Forelimb muscle (tissue), 1 donor: ENCODE measurements at regions not wholly inside any gene's neighbourhood (a gene's known extent, or its start where the extent isn't known, plus 50 kb on each side); places are given as distances from the start of the nearest gene placed in this dataset.

Source experiments
- DNase-seq: peaks from one replicate; pipeline ENCODE4 v3.0.0-alpha.2; 2013; ENCODE audit warnings: low read depth

DNA sequence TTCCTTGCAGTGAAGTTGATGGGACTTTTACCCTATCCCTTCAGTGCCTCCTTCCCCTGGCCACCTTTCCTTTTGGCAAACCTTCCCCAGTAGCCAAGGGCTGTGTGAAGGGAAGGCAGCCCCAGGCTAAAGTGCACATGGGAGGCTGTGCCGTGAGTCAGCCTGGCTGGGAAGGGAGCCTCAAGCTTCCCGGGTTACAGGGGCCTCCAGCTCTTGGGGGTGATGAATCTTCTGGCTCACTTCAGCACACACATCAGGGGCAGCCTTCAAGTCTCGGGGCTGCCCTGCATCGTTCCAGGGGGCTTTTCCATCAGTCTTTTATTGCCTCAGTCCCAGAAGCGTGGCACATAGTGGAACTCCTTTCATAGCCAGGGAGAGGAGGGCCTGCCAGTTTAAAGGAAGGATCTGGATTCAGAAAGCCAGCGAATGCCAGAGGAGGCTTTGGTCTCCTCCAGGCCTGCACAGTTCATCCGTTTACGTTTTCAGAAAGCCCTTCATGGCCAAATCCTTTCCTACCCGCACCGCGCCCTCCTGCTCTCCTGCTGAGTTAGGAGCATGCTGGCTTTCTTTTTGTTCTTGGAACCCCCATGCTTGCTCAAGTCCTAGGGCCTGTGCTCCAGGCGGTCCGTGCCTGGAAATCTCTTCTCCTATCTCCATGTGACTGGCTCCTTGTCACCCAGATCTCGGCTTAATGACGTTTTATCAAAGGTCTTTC lies 134.8 kb upstream of the KLF4 start:
- no peak for DNase-seq

DNA sequence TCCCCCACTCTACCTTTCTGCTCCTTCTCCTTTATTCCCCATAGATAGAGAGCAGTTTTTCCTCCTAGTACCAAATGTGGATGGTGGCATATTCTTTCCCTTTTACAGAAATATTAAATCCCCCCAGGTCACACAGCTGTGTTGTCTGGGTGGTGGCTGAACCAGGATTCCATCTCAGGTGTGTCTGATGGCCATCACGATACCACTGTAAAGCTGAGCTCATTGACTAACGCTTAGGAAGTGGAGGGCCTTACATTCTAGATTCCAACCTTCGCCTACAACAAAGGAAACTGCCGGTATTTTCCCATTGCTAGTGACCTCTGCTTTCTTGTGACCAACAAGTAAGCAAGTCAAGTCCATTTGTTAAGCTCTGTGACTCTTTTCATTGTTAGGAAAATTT lies 131.9 kb upstream of the KLF4 start:
- DNase-seq = no peak

DNA sequence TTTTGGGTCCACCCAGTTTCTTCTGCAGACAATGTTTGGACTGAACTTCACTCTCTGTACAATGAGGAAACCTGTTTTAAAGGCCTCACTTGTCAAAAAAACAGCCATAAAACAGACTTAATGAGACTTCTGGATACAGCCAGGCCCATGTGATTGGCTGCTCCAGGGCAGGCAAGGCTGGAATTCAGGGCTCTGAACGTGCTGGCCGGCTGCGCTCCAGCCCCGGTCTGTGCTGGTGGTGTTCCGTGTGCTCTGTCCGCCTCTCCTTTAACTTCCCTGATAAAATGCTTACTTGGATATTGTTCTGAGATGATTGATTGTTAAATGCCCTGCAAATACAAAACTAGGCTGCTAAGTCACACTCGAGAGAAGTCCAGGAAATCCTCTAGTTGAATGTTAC lies 131.2 kb upstream of the KLF4 start:
- DNase-seq = no peak

DNA sequence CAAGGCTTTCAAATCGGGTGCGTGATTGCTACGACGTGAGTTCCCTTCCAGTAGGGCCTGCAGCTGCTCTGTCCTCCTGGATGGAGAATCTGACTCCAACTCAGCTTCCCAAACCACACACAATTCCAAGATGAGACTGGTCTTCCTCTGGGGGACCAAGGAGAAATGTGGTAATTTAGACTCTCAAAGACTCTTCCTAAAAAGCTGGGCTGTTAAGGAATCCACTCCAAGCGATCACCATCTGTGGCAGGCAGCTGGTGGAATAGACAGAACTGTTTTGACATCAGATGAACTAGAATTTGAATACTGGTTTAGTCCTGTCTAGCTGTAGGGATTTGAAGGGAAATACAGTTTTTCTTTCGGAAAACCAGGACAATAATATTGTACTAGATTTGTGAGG lies 130.7 kb upstream of the KLF4 start:
- DNase-seq = no peak

DNA sequence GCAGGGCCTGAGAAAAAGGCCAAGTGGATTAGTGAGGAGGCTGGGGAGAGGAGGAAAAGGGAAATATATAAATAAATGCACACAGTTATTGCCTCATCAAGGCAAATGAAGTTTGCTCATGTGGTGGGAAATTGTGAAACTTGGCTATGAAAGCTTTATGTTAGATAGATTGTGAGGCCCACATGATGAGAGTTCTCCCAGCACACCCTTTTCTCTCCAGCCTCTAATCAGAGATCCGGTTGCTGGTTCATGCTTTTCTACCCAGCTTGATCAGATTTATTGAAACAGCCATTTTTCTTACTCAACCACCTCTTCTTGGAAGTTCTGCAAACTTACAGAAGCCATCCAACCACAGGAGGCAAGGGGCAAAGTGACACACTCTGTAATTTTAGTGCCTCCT lies 125.8 kb upstream of the KLF4 start:
- DNase-seq = no peak

DNA sequence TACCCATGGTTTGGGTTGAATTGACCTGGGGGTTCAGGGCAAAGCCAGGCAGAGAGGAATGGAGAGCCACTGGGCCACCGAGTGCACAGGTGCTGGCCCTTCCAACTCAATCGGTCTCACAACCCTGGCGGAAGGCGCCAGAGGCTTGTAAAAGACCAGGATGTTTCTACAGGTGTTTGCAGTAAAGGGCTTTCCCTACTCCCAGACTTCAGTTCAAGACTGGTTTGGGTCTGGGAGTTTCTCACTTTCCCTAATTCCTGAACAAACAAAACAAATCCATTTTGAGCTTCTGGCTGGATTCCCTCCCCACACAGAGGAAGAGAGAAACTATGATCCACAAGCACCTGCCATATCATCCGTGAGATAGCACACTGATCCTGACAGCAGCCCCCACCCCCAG lies 125.2 kb upstream of the KLF4 start:
- no peak for DNase-seq

DNA sequence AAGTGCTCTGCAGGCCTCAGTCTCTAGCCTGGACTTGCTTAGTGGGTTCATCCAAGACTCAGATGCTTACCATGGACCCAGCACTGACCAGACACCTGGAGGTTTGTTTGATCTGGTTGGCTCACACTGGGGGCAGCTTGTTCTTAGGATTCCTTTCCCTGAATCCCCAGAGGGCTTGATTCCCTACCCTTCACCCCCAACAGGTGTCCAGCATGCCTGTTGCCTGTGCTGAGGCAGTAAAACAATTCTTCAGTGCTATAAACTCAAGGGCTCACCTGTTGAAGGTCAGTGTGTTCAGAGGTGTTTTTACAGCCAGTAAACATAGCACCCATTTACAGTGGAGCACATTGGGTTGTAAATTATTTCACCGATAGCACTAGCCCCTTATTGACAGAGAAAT lies 123.8 kb upstream of the KLF4 start:
- DNase-seq = no peak

DNA sequence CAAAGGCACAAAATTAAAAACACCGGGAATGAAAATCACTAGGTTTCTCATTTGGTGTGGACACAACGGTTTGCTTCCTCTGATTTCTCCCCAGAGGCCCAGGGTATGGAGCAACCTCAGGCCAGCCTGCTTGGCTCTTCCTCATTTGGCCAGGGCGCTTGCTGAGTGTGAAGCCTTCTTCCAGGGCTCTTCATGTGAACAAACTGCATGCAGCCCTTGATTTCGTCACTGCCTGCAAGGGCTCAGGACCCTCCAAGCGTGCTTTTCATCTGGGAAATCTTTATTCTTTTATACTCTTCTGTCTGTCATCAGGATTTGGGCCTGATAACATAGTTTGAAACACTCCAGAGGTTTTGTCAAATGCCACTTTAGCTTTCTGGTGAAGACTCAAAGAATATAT lies 122.6 kb upstream of the KLF4 start:
- no peak for DNase-seq

DNA sequence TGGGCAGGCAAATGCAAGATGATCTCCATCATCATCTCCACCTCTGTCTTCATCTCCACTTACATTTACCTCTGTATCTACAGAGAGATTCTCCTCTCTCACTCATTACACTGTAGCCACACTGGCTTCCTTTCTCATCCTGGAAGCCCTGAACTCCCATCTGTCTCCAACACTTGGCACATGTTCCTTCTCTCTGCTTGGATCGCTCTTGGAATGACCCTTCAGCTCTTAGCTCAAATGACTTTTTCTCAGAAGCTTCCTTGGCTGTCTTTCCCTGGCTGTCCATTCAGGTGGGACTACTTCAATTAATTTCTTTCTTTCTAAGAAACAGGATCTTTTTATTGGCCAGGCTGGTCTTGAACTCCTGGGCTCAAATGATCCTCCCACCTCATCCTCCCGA lies 120.0 kb upstream of the KLF4 start:
- no peak for DNase-seq

DNA sequence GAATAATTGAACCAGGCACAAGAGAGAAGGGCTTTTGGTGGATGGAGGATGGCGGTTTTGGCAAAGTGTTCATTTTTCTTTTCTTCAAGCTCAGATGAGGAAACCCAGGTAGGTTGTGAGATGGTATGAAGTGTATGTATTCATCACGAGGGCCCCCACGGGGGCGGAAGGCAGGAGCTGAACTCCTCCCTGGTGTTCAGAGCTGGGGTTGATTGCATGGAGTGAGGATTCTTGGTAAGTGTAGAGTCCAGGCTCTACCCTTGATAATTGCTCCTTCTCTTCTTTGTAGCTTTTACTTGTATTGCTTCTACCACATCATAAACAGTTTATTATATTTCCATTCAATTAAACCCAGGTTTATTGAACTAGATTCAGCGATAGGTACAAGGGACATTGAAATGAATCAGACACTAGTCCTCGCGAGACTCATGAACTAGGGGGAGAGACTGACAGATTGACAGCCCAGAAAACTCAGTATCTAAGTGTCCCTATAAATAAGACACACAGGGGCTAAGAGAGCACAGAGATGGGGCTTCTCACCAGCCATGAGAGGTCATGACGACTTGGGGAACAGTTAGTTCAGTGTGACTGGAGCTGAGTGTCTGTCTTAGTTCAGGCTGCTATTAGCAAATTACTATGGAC lies 116.7 kb upstream of the KLF4 start:
- no peak for DNase-seq

DNA sequence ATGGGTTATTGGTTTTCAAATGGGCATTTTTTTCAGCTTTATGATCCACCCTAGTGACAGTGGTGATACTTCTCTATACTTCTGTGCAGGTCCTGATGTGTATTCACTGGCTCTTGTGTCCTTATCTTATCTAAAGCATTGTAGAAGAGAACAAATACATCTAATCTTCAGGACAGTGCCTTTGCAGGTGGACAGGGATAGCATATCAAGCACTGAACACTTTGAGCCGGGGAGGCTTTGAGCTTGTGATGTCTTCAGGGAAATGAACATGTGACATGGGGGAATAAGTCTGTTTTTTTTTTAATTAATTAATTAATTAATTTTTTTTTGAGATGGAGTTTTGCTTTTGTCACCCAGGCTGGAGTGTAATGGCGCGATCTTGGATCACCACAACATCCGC lies 115.5 kb upstream of the KLF4 start:
- no peak for DNase-seq

DNA sequence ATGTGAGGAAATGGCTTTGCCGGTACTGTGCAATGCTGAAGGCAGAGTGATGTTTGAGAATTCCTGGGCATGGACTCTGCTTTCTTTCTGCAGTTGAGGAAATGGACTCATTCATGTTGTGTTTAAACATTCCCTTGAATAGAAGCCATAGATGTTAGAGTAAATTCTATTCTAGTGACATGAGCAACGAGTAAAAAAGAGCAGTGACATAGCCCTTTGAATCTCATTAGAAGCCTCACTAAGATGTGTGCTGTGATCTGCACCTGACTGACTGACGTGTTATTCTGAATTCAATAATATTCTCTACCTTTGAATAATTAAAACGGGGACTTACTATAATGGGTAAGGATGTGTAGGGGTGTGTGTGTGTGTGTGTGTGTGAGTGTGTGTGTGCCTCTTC lies 113.7 kb upstream of the KLF4 start:
- no peak for DNase-seq

DNA sequence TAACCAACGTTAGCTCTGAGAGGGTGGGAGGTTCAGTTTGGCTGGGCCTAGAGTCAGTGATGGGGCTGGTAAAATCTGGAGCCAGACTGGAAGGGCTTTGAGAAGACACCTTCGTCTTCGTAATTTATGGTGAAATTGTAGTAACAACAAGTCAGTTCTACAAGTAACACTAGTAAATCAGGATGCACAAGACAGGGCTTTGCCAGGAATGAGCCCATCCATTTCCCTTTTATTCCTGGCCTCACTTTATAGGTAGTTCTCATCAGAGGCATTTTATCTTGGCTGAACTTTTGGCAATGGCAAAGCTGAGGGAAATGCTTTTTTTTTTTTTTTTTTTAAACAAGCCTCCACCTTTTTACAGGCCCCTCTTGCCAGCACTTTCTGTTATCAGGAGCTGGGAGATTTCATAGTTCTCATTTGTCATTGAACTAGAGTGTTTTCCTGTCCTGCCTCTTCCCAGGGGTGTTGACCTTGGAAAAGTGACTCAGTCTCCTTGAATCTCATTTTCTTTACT lies 110.5 kb upstream of the KLF4 start:
- no peak for DNase-seq

DNA sequence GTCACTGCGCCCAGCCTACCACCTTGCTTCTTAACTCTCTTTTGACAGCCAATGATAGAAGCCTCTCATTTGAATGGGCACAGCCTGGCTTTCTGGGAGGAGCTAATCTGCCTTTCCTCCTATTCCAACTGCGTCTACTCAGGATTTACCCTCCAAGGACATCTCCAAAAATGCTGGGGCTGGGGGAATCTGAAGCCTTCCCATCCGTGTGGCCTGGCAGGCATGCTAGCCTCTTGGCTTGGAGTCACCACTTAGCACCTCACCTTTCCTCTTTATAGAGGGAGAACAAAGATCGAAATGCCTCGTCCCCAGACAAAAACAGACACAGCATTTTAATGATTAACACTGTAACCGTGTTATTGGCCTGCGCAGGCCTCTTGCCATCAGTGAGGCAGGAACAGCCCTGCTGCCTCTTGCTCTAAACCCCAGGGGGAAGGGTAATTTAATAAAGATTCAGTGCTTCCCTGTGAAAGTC lies 108.2 kb upstream of the KLF4 start:
- no peak for DNase-seq

DNA sequence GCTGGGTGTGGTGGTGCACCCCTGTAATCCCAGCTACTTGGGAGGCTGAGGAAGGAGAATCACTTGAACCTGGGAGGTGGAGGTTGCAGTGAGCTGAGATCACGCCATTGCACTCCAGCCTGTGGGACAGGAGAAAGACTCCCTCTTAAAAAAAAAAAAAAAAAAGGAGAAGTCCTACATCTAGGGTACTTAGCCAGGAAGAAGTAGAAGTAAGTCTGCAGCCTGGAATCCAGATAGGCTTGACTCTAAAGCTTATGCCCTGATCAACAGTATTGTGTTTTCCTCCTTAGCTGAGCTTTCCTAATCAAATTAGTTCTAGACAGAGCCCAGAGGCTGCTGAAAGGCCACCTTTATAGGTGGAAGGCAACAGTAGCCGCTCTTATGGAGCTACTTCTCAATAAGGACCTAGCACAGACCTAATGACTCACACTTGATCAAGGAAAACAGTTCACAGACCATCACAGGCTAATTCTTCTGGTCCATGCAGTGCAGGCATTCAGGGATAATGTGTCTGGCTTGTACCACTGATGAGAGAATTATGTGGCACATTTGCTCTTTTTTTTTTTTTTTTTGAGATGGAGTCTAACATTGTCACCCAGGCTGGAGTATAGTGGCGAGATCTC lies 105.5 kb upstream of the KLF4 start:
- DNase-seq = no peak

DNA sequence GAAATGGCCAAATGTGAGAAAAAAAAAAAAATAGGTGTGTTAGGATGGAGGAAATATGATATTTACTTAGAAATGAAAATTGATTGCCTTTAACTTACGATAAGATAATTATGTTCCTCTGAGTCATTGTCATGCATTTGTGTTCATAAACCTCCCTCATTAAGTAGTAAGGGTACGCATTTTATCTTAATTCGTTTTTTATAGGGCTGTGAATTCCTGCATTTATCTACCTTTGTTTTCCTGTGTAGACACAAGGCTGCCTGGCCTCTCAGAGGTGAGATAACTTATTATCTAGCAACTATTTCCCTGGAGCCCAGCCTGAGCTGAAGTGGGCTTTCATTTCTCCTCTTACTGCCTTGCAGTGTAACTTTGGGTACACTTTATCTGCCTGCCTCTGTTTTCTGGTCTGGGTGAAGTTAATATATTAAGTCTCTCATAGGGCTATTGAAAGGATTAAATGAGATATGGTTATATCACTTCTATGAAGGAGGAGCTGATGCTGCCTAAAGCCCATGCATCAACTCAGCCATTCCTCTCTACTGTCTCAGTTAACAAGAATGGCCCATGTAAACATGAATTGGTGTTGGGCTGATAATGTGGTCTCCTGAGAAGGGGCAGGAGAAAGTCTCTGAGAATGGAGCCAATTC lies 103.8 kb upstream of the KLF4 start:
- DNase-seq = no peak

DNA sequence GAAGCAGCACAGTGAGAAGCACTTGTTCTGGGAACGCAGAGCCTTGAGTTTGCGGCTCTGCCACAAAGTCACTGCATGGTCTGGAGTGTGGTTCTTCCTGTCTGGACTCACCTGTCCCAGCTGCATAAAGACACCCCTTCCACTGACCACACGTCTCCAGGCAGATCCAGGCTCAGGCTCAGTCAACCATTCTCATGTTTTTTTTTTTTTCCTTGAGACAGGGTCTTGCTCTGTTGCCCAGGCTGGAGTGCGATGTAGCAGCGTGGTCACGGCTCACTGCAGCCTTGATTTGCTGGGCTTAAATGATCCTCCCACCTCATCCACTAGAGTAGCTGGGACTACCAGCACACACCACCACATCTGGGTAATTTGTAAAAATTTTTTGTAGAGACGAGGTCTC lies 102.9 kb upstream of the KLF4 start:
- DNase-seq = no peak

DNA sequence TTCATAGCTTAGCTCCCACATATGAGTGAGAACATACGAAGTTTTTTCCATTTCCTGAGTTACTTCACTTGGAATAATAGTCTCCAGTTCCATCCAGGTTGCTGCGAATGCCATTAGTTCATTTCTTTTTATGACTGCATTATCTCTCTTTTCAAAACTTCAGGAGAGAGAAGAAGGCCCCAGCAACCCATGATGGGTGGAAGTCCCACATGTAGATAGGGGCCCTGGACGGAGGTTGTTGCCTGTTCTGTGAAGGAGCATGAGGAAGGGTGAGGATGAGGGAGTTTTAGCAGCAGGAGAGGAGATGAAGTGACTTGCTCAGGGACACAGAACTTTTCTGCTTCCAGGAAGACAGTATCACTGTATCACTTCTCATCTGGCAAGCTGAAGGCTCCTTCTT lies 102.2 kb upstream of the KLF4 start:
- DNase-seq = no peak

DNA sequence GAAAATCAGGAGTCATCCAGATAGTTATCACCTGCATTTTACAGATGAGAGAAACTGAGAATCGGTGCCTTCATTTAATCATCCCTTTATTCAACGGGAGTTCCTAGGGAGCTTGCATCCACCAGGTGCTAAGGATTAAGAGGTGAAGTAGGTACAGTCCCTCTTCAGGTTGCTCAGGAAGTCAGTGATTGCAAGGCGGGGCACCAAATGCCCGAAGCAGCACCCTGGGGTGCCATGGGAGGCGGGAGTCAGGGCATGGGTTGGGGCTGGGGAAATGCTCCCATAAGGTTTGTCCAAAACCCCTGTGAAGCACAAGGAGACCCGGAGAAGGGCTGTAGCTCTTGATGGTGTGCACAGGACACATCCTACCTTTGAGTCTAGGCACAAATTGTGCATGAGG lies 98.8 kb upstream of the KLF4 start:
- DNase-seq = no peak

DNA sequence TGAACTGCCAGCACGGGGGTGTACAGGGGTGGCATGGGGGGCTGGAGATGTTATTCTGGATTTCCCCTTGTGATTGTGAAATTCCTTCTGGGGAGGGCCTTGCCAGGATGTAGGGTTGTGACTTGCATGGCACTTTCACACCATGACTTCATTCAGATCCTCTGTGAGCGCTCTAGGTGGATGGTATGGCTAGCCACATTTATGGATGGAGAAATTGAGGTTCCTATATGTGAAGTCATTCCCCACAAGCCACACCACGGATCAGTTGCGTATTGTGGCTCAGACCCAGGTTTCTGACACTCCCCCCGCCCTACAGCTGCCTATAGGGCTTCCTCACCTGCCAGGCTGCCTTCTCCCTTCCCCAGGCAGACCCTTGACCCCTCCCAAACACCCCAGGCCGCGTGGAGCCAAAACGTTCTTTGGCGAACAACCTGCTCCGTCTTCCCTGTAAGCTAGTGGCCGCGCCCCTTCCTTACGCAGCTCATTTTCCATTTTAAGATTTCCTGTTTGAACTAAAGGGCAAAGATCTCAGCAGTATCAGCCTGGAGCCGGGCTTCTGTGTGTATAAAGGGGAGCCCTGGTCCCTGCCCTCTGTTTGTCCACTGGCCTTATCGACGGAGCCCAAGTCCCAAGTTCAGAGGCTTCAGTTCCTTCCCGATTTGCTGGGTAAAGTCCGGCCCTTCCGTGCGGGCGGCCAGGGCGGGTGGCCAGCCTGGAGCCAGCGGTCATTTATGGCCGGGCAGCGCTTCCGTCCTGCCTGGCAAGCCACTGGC lies 97.8 kb upstream of the KLF4 start:
- no peak for DNase-seq

DNA sequence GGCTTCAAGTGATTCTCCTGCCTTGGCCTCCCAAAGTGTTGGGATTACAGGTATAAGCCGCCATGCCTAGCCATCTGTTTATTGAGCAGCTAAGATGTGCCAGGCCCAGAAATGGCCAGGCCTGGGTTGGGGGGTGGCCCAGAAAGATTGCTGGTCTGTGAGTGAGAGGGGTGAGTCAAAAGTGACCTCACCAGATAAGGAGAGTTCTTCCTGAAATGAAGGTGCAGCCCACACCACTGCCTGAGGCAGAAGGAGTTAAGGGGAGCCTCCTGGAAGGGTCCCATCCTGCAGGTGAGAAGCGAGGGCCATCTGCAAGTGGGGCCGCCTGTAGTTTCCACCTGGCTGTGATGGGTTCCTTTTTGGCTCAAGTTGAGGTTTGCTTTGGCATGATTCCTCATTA lies 96.9 kb upstream of the KLF4 start:
- no peak for DNase-seq

DNA sequence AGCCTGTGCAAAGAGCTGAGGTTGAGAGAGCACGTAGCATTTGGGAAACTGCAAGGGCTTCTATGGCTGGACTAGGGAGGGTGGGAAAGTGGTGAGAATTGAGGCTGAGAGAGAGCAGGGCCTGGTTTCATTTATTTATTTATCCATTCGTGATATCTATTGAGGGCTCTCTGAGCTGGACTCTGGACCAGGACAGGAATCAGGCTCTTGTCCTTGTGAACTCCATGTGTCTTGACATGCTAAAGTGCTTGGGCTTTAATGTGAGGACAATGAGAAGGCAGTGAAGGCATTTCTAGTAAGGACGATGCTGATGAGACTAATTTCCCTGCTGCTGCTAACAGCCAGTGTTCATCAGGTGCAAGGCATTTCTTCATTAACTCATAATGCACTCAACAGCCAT lies 95.9 kb upstream of the KLF4 start:
- DNase-seq = no peak
